HepG2 (cell line): ENCODE measurements at regions not wholly inside any gene's neighbourhood (a gene's known extent, or its start where the extent isn't known, plus 50 kb on each side); places are given as distances from the start of the nearest gene placed in this dataset.

Experiments
- ATAC-seq: fragments of 200-7000 bp; cut with Tn5 transposase; 3 replicates; pipeline ENCODE4 v1.9.1; 2020; ENCODE audit warnings: mild to moderate bottlenecking, moderate library complexity
- BruUV-seq: library from RNA; stranded (reverse); fragments of 400-500 nt; replicated peaks from 2 replicates; lab custom pipeline; 2021; lab: Mats Ljungman, UMichigan
- CTCF ChIA-PET: fragments of 300-600 bp; formaldehyde crosslinking; extraction: SDS; loops from one replicate; lab custom pipeline; 2021; ENCODE audit warnings: low total read pairs, inconsistent platforms, low intra/inter-chr PET ratio; lab: Yijun Ruan, JAX
- POLR2A ChIA-PET: fragments of 350-600 bp; sonication (Branson Sonifier 250); formaldehyde crosslinking; loops from one replicate; lab custom pipeline; 2020; ENCODE audit warnings: antibody characterized with exemption, inconsistent platforms; lab: Yijun Ruan, JAX
- DNase-seq: peaks from one replicate; pipeline ENCODE4 v3.0.0-alpha.2; 2015; ENCODE audit warnings: low spot score
- FAIRE-seq: peaks from 3 replicates; lab custom pipeline; 2011; peaks lifted over from hg19 to GRCh38; lab: Jason Lieb, UNC
- H2AFZ ChIP-seq: one replicate; pipeline ENCODE4 v1.6.1; 2011; ENCODE audit warnings: low read length, inconsistent platforms
- H3K27ac ChIP-seq: fragments of 300-600 bp; 3 replicates; pipeline ENCODE4 v1.8.0; 2011; ENCODE audit warnings: mixed run types, mild to moderate bottlenecking, mixed read lengths, low read length, inconsistent platforms; ENCODE audit not compliant: insufficient read depth; ENCODE audit errors: extremely low read length
- H3K27me3 ChIP-seq, 2 experiments: fragments of 200-600 bp in 1 of 2; 2 replicates in 1 of 2; 3 replicates in 1 of 2; pipeline versions ENCODE4 v1.6.0 to v1.8.0; 2011; ENCODE audit warnings: low read length in 2 of 2, mild to moderate bottlenecking in 2 of 2, moderate library complexity in 2 of 2, inconsistent platforms in 1 of 2; ENCODE audit not compliant: insufficient read depth in 2 of 2, control insufficient read depth in 1 of 2
- H3K36me3 ChIP-seq, 2 experiments: fragments of 200-600 bp in 1 of 2; replicated peaks in 1 of 2; 2 replicates in 1 of 2; 3 replicates in 1 of 2; pipeline versions ENCODE4 v1.5.1 to v1.8.0; 2011; ENCODE audit warnings: low read length in 2 of 2, inconsistent platforms in 1 of 2; ENCODE audit not compliant: insufficient read depth in 2 of 2, control insufficient read depth in 1 of 2
- H3K4me1 ChIP-seq: 2 replicates; pipeline ENCODE4 v1.5.1; 2012; ENCODE audit warnings: low read length, inconsistent platforms; ENCODE audit not compliant: insufficient read depth
- H3K4me2 ChIP-seq: 2 replicates; pipeline ENCODE4 v1.6.0; 2011; ENCODE audit warnings: low read depth, low read length, inconsistent platforms
- H3K4me3 ChIP-seq, 3 experiments: fragments of 200-600 bp in 1 of 3; sonication (generic), shearing (Covaris generic) in 1 of 3; replicated peaks in 1 of 3; 2 replicates each; pipeline ENCODE4 v1.5.1; 2011 to 2016; ENCODE audit warnings: low read length in 3 of 3, inconsistent platforms in 2 of 3, low read depth in 2 of 3, mild to moderate bottlenecking in 2 of 3, control low read depth in 1 of 3, mixed read lengths in 1 of 3; ENCODE audit not compliant: insufficient read depth in 1 of 3
- H3K79me2 ChIP-seq: one replicate; pipeline ENCODE4 v1.6.1; 2011; ENCODE audit warnings: low read length, inconsistent platforms; ENCODE audit not compliant: insufficient read depth
- H3K9ac ChIP-seq: 2 replicates; pipeline ENCODE4 v1.6.0; 2011; ENCODE audit warnings: mild to moderate bottlenecking, low read depth, low read length, inconsistent platforms; ENCODE audit not compliant: insufficient read depth
- H3K9me3 ChIP-seq: 2 replicates; pipeline ENCODE4 v1.5.1; 2012; ENCODE audit warnings: mild to moderate bottlenecking, low read length
- H4K20me1 ChIP-seq: 2 replicates; pipeline ENCODE4 v1.6.0; 2011; ENCODE audit warnings: inconsistent platforms, mild to moderate bottlenecking, low read length, moderate library complexity; ENCODE audit not compliant: insufficient read depth
- E2F2 ChIP-seq: sonication (generic); formaldehyde crosslinking; IDR thresholded peaks from 2 replicates; pipeline ENCODE4 v1.4.0; 2020; ENCODE audit warnings: missing genetic modification reagents, borderline replicate concordance
- FOXP1 ChIP-seq, 2 experiments: fragments of 450-650 bp in 1 of 2; IDR thresholded peaks; 2 replicates each; pipeline ENCODE4 v1.6.1; 2017 to 2018; ENCODE audit warnings: antibody characterized with exemption in 1 of 2
- NR2C2 ChIP-seq: sonication (generic); formaldehyde crosslinking; IDR thresholded peaks from 2 replicates; pipeline ENCODE4 v1.4.0; 2020; ENCODE audit warnings: missing genetic modification reagents, mild to moderate bottlenecking, moderate library complexity, borderline replicate concordance
- TAF1 ChIP-seq: sonication (generic); formaldehyde crosslinking; IDR thresholded peaks from 2 replicates; pipeline ENCODE4 v1.4.0; 2020; ENCODE audit warnings: missing genetic modification reagents
- XBP1 ChIP-seq: sonication (generic); formaldehyde crosslinking; IDR thresholded peaks from 2 replicates; pipeline ENCODE4 v1.5.0; 2020; ENCODE audit warnings: missing genetic modification reagents
- ZNF143 ChIP-seq: sonication (generic); formaldehyde crosslinking; IDR thresholded peaks from 2 replicates; pipeline ENCODE4 v1.4.0; 2020; ENCODE audit warnings: missing genetic modification reagents
- ZNF224 ChIP-seq: sonication (generic); formaldehyde crosslinking; IDR thresholded peaks from 2 replicates; pipeline ENCODE4 v1.5.0; 2020; ENCODE audit warnings: mild to moderate bottlenecking, missing genetic modification reagents
- ZNF484 ChIP-seq: sonication (generic); formaldehyde crosslinking; IDR thresholded peaks from 2 replicates; pipeline ENCODE4 v1.5.1; 2020; ENCODE audit warnings: mild to moderate bottlenecking, low read depth, missing genetic modification reagents, borderline replicate concordance
- ZNF549 ChIP-seq: sonication (generic); formaldehyde crosslinking; IDR thresholded peaks from 2 replicates; pipeline ENCODE4 v1.5.0; 2020; ENCODE audit warnings: missing genetic modification reagents
- ZNF550 ChIP-seq: sonication (generic); formaldehyde crosslinking; IDR thresholded peaks from 2 replicates; pipeline ENCODE4 v1.4.0; 2020; ENCODE audit warnings: mild to moderate bottlenecking, missing genetic modification reagents, borderline replicate concordance
- ZNF709 ChIP-seq: sonication (generic); formaldehyde crosslinking; IDR thresholded peaks from 2 replicates; pipeline ENCODE4 v1.5.0; 2020; ENCODE audit warnings: mild to moderate bottlenecking, missing genetic modification reagents
- ZNF740 ChIP-seq: sonication (generic); formaldehyde crosslinking; IDR thresholded peaks from 2 replicates; pipeline ENCODE4 v1.4.0; 2020; ENCODE audit warnings: missing genetic modification reagents
- ZNF883 ChIP-seq: sonication (generic); formaldehyde crosslinking; IDR thresholded peaks from 2 replicates; pipeline ENCODE4 v1.5.1; 2020; ENCODE audit warnings: mild to moderate bottlenecking, missing genetic modification reagents; ENCODE audit errors: not compliant biosample characterization
- in situ Hi-C: cut with HindIII; loops from 2 replicates; pipeline ENCODE4 v1.10.0; 2017; ENCODE audit warnings: low pct_unique_long_range_greater_than_20kb; ENCODE audit not compliant: extremely low pct_ligation_motif_present
- intact Hi-C: fragments of 100-400 bp; cut with micrococcal nuclease; formaldehyde crosslinking; loops from one replicate; pipeline ENCODE4 v1.10.0; 2022; ENCODE audit not compliant: unreplicated experiment
- TF ChIP-seq, protein P1 (sequence below): sonication (generic); formaldehyde crosslinking; IDR thresholded peaks from 2 replicates; pipeline ENCODE4 v1.5.1; 2020; ENCODE audit warnings: missing genetic modification reagents, mild to moderate bottlenecking, borderline replicate concordance
- TF ChIP-seq, protein P2 (sequence below): IDR thresholded peaks from 2 replicates; pipeline ENCODE4 v1.6.1; 2018; ENCODE audit warnings: missing genetic modification reagents, mild to moderate bottlenecking, missing compliant biosample characterization
- TF ChIP-seq, protein P3 (sequence below): sonication (generic); formaldehyde crosslinking; IDR thresholded peaks from 2 replicates; pipeline ENCODE4 v1.4.0; 2020; ENCODE audit warnings: mild to moderate bottlenecking, missing genetic modification reagents

DNA sequence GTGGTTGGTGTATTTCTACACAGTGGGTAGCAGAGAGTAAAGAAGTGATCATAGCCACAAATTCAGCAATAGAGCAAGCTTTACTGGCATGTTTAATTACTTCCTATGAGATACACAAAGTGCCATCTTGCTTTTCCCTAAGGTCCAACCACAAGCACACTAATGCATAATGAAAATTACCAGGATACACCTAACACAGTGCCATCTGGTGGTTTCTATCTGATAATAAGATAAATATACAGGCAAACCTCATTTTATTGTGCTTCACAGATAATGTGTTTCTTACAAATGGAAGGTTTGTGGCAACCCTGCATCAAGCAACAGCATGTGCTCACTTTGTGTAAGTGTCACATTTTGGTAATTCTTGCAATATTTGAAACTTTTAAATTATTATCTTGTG is 223.0 kb downstream of the NSUN3 start:
- Histone ChIP-seq H3K4me1 (no peaks in the 10 kb centered on the region), H3K4me2 (no peak overlapping the region), H4K20me1 (no peaks in the 10 kb centered on the region; the same call in 1 of the 2 replicates), H3K36me3 (no peaks in the 10 kb centered on the region), H3K9me3 (no peaks in the 10 kb centered on the region), H3K4me3 (no peak overlapping the region), H3K27ac (no peak overlapping the region), H3K27me3 (no peaks in the 10 kb centered on the region), H3K9ac (no peak overlapping the region), H2AFZ (no peak overlapping the region), H3K79me2 (no peaks in the 10 kb centered on the region)
- POLR2A ChIA-PET, result no interaction called here
- in situ Hi-C loops, result no loop called here
- CTCF ChIA-PET, result no interaction called here
- DNase-seq, result no peak
- ATAC-seq, result no peak
- FAIRE-seq, result no peak
- BruUV-seq, result no TSS peak
- intact Hi-C loops, result loop anchor here (1.0 kb wide), 1 partner anchor 37 kb away; no protein-coding TSS in a partner anchor
- TF ChIP-seq ZNF484 (CRISPR knock-in tag) (no peak), ZNF549 (CRISPR knock-in tag) (no peak), ZNF550 (CRISPR knock-in tag) (no peak), TAF1 (CRISPR knock-in tag) (no peak), E2F2 (CRISPR knock-in tag) (no peak), ZNF709 (CRISPR knock-in tag) (no peak), FOXP1 (IDR thresholded peaks at IDR 0.05) (no peak), FOXP1 (CRISPR knock-in tag; IDR thresholded peaks at IDR 0.05) (no peak), NR2C2 (no peak), ZNF883 (CRISPR knock-in tag) (no peak), ZNF224 (no peak), XBP1 (no peak), ZNF143 (CRISPR knock-in tag) (no peak), ZNF740 (CRISPR knock-in tag) (no peak)
- TF ChIP-seq, protein P1, sequence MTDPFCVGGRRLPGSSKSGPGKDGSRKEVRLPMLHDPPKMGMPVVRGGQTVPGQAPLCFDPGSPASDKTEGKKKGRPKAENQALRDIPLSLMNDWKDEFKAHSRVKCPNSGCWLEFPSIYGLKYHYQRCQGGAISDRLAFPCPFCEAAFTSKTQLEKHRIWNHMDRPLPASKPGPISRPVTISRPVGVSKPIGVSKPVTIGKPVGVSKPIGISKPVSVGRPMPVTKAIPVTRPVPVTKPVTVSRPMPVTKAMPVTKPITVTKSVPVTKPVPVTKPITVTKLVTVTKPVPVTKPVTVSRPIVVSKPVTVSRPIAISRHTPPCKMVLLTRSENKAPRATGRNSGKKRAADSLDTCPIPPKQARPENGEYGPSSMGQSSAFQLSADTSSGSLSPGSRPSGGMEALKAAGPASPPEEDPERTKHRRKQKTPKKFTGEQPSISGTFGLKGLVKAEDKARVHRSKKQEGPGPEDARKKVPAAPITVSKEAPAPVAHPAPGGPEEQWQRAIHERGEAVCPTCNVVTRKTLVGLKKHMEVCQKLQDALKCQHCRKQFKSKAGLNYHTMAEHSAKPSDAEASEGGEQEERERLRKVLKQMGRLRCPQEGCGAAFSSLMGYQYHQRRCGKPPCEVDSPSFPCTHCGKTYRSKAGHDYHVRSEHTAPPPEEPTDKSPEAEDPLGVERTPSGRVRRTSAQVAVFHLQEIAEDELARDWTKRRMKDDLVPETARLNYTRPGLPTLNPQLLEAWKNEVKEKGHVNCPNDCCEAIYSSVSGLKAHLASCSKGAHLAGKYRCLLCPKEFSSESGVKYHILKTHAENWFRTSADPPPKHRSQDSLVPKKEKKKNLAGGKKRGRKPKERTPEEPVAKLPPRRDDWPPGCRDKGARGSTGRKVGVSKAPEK (CRISPR knock-in tag), result no peak
- TF ChIP-seq, protein P2, sequence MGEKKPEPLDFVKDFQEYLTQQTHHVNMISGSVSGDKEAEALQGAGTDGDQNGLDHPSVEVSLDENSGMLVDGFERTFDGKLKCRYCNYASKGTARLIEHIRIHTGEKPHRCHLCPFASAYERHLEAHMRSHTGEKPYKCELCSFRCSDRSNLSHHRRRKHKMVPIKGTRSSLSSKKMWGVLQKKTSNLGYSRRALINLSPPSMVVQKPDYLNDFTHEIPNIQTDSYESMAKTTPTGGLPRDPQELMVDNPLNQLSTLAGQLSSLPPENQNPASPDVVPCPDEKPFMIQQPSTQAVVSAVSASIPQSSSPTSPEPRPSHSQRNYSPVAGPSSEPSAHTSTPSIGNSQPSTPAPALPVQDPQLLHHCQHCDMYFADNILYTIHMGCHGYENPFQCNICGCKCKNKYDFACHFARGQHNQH (CRISPR knock-in tag), result no peak
- TF ChIP-seq, protein P3, sequence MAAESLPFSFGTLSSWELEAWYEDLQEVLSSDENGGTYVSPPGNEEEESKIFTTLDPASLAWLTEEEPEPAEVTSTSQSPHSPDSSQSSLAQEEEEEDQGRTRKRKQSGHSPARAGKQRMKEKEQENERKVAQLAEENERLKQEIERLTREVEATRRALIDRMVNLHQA, result no peak
